ENCODE measurements at regions not wholly inside any gene's neighbourhood (a gene's known extent, or its start where the extent isn't known, plus 50 kb on each side); places are given as distances from the start of the nearest gene placed in this dataset.

- no peak for DNase-seq
These were observed 237.6 kb downstream of the ZNF536 start for GRCh38 chr19:30609656-30610270.

DNA sequence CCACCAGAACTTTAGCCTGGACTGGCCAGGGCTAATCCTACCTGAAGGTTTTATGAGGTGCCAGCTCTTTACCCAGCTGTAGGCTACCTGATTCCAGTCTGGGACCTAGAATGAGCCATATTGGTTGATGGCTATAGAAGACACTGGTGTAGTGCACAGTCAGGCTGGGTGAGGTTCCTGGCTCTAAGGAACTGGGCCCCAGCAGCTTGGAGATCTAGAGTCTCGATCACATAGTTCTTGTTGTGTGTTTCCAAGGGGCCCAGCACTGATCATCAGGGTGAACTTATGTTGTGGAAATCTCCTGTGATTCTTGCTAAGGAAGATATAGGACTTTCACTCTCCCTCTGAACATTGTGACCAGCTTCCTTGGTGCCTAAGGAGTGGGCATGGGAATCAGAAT lies 236.3 kb downstream of the ZNF536 start:
- no peak for DNase-seq
- H3K4me1 ChIP-seq (replicated peaks in 1 of 2): no peaks in the 10 kb centered on the region
- TF ChIP-seq, protein P1, sequence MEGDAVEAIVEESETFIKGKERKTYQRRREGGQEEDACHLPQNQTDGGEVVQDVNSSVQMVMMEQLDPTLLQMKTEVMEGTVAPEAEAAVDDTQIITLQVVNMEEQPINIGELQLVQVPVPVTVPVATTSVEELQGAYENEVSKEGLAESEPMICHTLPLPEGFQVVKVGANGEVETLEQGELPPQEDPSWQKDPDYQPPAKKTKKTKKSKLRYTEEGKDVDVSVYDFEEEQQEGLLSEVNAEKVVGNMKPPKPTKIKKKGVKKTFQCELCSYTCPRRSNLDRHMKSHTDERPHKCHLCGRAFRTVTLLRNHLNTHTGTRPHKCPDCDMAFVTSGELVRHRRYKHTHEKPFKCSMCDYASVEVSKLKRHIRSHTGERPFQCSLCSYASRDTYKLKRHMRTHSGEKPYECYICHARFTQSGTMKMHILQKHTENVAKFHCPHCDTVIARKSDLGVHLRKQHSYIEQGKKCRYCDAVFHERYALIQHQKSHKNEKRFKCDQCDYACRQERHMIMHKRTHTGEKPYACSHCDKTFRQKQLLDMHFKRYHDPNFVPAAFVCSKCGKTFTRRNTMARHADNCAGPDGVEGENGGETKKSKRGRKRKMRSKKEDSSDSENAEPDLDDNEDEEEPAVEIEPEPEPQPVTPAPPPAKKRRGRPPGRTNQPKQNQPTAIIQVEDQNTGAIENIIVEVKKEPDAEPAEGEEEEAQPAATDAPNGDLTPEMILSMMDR (IDR thresholded peaks at IDR 0.05): no peak
- no peak for TF ChIP-seq POLR2A (IDR thresholded peaks at IDR 0.05)
- no peaks in the 10 kb centered on the region for H3K9me3 ChIP-seq (replicated peaks in 1 of 3)
- H3K4me3 ChIP-seq: no peak overlapping the region
- no peak overlapping the region for H3K27ac ChIP-seq
- WGBS, 4 donors: 88 to 100% (median 96%) methylated on average over 1 of the region's 1 CpG
- no peaks in the 10 kb centered on the region for H3K27me3 ChIP-seq
- H3K36me3 ChIP-seq (replicated peaks in 1 of 2): no peaks in the 10 kb centered on the region
- intact Hi-C loops (cut with DNase I): no loop called here

More at GRCh38 chr19:30609656-30610270, 237.6 kb downstream of the ZNF536 start:
- Histone ChIP-seq H3K27me3 (no peaks in the 10 kb centered on the region), H3K4me3 (no peak overlapping the region), H3K36me3 (replicated peaks in 1 of 2) (no peaks in the 10 kb centered on the region), H3K9me3 (replicated peaks in 1 of 3) (no peaks in the 10 kb centered on the region), H3K27ac (no peak overlapping the region), H3K4me1 (replicated peaks in 1 of 2) (no peaks in the 10 kb centered on the region)
- intact Hi-C loops (cut with DNase I): no loop called here
- 84 to 95% (median 89%) methylated on average over 2 of the region's 2 CpGs for WGBS, 4 donors
- TF ChIP-seq, protein P1 (IDR thresholded peaks at IDR 0.05): no peak
- no peak for TF ChIP-seq POLR2A (IDR thresholded peaks at IDR 0.05)

Data from adrenal gland (tissue), 9 donors.